ENCODE measurements at regions not wholly inside any gene's neighbourhood (a gene's known extent, or its start where the extent isn't known, plus 50 kb on each side); places are given as distances from the start of the nearest gene placed in this dataset.

DNA sequence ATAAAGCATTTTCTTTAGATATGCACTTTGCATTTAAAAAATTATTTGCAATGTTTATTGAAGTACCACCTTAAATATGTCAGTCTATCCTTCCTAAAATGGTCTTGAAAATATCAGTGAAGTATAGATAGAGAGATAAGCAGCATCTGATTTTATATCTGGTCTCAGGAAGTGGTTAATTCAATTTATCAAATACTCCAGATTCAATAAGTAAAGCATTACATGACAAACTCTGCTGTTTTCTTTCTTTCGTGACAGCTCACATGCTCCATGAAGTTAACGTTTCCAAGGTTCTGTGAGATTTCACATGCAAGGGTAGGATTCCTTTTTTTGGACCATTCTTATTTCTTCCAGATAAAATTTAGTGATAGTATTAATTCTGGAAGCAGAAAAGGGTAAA lies 775.4 kb upstream of the ROBO1 start:
- no peaks in the 10 kb centered on the region for H3K27me3 Mint-ChIP-seq
- H3K4me3 Mint-ChIP-seq, result no peak overlapping the region
- ATAC-seq (ENCODE audit: low read depth), result no peak
- H3K27ac Mint-ChIP-seq, result no peak overlapping the region
- H3K4me1 Mint-ChIP-seq, result no peaks in the 10 kb centered on the region
- DNase-seq (ENCODE audit: low spot score in 2 of 2), result no peak
- peaks cover 2% of the 10 kb centered on the region for H3K9me3 Mint-ChIP-seq
- H3K36me3 Mint-ChIP-seq, result no peaks in the 10 kb centered on the region

DNA sequence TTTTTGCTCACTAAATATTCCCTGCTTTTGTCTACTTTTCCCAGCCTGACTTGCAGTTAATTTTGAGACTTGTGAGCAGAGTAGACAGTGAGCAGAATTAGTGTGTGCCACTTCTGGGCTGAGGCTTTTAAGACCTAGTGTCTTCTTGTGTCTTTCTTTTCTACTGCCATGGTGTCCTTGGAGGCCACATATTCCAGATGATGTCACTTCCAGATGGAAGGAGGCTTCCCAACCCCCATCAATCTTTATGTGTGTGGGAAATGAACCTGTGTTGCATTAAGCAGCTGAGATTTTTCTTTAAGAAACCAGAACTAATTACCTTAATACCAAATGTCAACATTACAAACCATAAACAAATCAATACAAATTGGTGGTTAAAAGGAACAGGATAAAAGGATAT lies 774.7 kb upstream of the ROBO1 start:
- Mint-ChIP-seq H3K4me3 (no peak overlapping the region), H3K9me3 (peaks cover 2% of the 10 kb centered on the region), H3K36me3 (no peaks in the 10 kb centered on the region), H3K27me3 (no peaks in the 10 kb centered on the region), H3K4me1 (no peaks in the 10 kb centered on the region), H3K27ac (no peak overlapping the region)
- no peak for DNase-seq (ENCODE audit: low spot score in 2 of 2)
- ATAC-seq (ENCODE audit: low read depth), result no peak

GRCh38 chr3:80537680-80538079 lies 769.9 kb upstream of the ROBO1 start:
- Mint-ChIP-seq H3K27ac (no peak overlapping the region), H3K4me3 (no peak overlapping the region)
- no peak for ATAC-seq (ENCODE audit: low read depth)

GRCh38 chr3:80535286-80535685 lies 767.5 kb upstream of the ROBO1 start:
- H3K9me3 Mint-ChIP-seq, result peaks cover 2% of the 10 kb centered on the region

More at GRCh38 chr3:80537680-80538079, 769.9 kb upstream of the ROBO1 start:
- DNase-seq (ENCODE audit: low spot score in 2 of 2), result no peak
- Mint-ChIP-seq H3K36me3 (no peaks in the 10 kb centered on the region), H3K27me3 (no peaks in the 10 kb centered on the region), H3K9me3 (peaks cover 2% of the 10 kb centered on the region), H3K4me1 (no peaks in the 10 kb centered on the region)

DNA sequence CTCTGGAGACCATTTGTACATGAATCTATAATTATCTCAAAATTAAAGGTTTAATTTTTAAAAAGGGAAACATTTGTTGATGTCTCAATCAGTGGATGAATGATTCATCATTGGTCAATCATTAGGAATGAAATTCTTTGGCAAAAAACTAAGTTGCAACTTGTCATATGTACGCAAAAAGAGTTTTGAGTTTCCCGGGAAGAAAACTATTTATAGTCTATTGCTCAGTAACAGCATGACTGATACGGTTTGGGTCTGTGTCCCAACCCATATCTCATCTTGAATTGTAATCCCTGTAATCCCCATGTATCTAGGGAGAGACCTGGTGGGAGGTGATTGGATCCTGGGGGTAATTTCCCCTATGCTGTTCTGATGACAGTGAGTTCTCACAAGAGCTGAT lies 765.8 kb upstream of the ROBO1 start:
- no peak for ATAC-seq (ENCODE audit: low read depth)
- Mint-ChIP-seq H3K4me1 (no peaks in the 10 kb centered on the region), H3K9me3 (no peaks in the 10 kb centered on the region), H3K36me3 (no peaks in the 10 kb centered on the region), H3K27me3 (no peaks in the 10 kb centered on the region), H3K4me3 (no peak overlapping the region), H3K27ac (no peak overlapping the region)
- no peak for DNase-seq (ENCODE audit: low spot score in 2 of 2)

More at GRCh38 chr3:80535286-80535685, 767.5 kb upstream of the ROBO1 start:
- no peak overlapping the region for H3K27ac Mint-ChIP-seq
- ATAC-seq (ENCODE audit: low read depth), result no peak
- H3K27me3 Mint-ChIP-seq, result no peaks in the 10 kb centered on the region
- no peaks in the 10 kb centered on the region for H3K4me1 Mint-ChIP-seq
- H3K36me3 Mint-ChIP-seq, result no peaks in the 10 kb centered on the region
- H3K4me3 Mint-ChIP-seq, result no peak overlapping the region
- no peak for DNase-seq (ENCODE audit: low spot score in 2 of 2)

DNA sequence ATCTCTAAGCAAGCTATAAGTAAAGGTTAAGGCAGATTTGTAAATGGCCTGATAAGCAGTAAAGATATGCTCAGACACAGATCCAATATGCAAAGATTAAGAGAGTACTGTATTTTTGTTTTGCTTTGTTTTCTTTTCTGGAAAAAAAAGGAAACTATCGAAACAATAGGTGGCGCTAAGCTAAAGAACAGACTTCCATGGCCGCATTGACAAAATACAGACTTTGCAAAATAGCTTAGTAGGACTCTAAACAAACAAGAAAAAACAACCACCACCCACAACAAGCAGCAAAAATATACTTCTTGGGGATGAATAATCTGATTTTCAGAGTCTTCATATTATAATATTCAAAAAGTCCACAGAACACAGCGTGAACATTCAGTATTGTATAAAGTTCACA lies 758.4 kb upstream of the ROBO1 start:
- Mint-ChIP-seq H3K27me3 (no peaks in the 10 kb centered on the region), H3K36me3 (no peaks in the 10 kb centered on the region), H3K4me3 (no peak overlapping the region), H3K27ac (no peak overlapping the region), H3K4me1 (no peaks in the 10 kb centered on the region), H3K9me3 (peaks cover 5% of the 10 kb centered on the region)
- DNase-seq (ENCODE audit: low spot score in 2 of 2) (no peak), ATAC-seq (ENCODE audit: low read depth) (no peak)

- DNase-seq (ENCODE audit: low spot score in 2 of 2), result no peak
- ATAC-seq (ENCODE audit: low read depth), result no peak
- H3K9me3 Mint-ChIP-seq, result peaks cover 3% of the 10 kb centered on the region
- no peaks in the 10 kb centered on the region for H3K36me3 Mint-ChIP-seq
- no peak overlapping the region for H3K27ac Mint-ChIP-seq
- H3K27me3 Mint-ChIP-seq, result no peaks in the 10 kb centered on the region
- no peaks in the 10 kb centered on the region for H3K4me1 Mint-ChIP-seq
- no peak overlapping the region for H3K4me3 Mint-ChIP-seq
These were observed 753.3 kb upstream of the ROBO1 start for GRCh38 chr3:80521081-80521480.

- ATAC-seq (ENCODE audit: low read depth), result no peak
- no peaks in the 10 kb centered on the region for H3K4me1 Mint-ChIP-seq
- H3K36me3 Mint-ChIP-seq, result no peaks in the 10 kb centered on the region
These were observed 751.6 kb upstream of the ROBO1 start for GRCh38 chr3:80519436-80519835.

DNA sequence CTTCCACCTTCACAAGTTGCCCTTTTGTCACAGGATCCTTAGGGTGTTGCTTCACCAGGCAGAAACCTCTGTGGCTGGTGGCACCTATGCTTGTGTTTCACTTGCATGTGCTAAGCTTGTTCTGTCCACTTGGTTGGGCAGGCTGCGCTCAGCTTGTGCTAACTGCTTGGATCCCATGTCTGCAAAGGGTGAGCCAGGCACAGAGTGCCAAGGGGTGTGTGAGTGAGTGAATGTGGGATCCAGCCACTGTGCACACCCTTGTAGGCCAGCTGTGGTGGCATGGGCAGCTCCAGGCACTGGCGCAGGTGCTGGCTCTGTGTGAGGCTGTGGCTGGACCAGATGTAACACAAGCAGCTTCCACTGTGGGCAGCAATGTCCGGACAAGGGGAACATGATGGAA lies 728.7 kb upstream of the ROBO1 start:
- Mint-ChIP-seq H3K9me3 (peaks cover 5% of the 10 kb centered on the region), H3K27me3 (no peaks in the 10 kb centered on the region), H3K4me1 (no peaks in the 10 kb centered on the region), H3K4me3 (no peak overlapping the region), H3K36me3 (no peaks in the 10 kb centered on the region), H3K27ac (no peak overlapping the region)
- no peak for DNase-seq (ENCODE audit: low spot score in 2 of 2)
- ATAC-seq (ENCODE audit: low read depth), result no peak

More at GRCh38 chr3:80519436-80519835, 751.6 kb upstream of the ROBO1 start:
- Mint-ChIP-seq H3K9me3 (peaks cover 1% of the 10 kb centered on the region), H3K27ac (no peak overlapping the region), H3K4me3 (no peak overlapping the region), H3K27me3 (no peaks in the 10 kb centered on the region)
- DNase-seq (ENCODE audit: low spot score in 2 of 2), result no peak

GRCh38 chr3:80492162-80492561 lies 724.4 kb upstream of the ROBO1 start:
- no peak overlapping the region for H3K27ac Mint-ChIP-seq
- ATAC-seq (ENCODE audit: low read depth) (no peak), DNase-seq (ENCODE audit: low spot score in 2 of 2) (no peak)
- H3K9me3 Mint-ChIP-seq, result peaks cover 6% of the 10 kb centered on the region
- H3K4me3 Mint-ChIP-seq, result no peak overlapping the region
- no peaks in the 10 kb centered on the region for H3K4me1 Mint-ChIP-seq
- no peaks in the 10 kb centered on the region for H3K27me3 Mint-ChIP-seq
- H3K36me3 Mint-ChIP-seq, result no peaks in the 10 kb centered on the region

DNA sequence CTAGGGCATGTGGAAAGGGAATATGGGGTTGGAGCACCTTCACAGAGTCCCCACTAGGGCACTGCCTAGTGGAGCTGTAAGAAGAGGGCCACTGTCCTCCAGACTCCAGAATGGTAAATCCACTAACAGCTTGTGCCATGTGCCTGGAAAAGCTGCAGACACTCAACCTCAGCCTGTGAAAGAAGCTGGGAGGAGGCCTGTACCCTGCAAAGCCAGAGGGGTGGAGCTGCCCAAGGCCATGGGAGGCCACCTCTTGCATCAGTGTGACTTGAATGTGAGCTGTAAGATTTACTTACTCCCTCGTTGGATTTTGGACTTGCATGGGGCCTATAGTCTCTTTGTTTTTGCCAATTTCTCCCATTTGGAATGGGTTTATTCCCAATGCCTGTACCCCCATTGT lies 705.2 kb upstream of the ROBO1 start:
- H3K27me3 Mint-ChIP-seq, result no peaks in the 10 kb centered on the region
- H3K4me1 Mint-ChIP-seq, result no peaks in the 10 kb centered on the region
- DNase-seq (ENCODE audit: low spot score in 2 of 2) (no peak), ATAC-seq (ENCODE audit: low read depth) (no peak)
- no peaks in the 10 kb centered on the region for H3K9me3 Mint-ChIP-seq
- no peak overlapping the region for H3K27ac Mint-ChIP-seq
- H3K4me3 Mint-ChIP-seq, result no peak overlapping the region
- H3K36me3 Mint-ChIP-seq, result no peaks in the 10 kb centered on the region

- ATAC-seq (ENCODE audit: low read depth) (no peak), DNase-seq (ENCODE audit: low spot score in 2 of 2) (no peak)
- Mint-ChIP-seq H3K4me1 (no peaks in the 10 kb centered on the region), H3K36me3 (no peaks in the 10 kb centered on the region), H3K27ac (no peak overlapping the region), H3K9me3 (no peaks in the 10 kb centered on the region), H3K4me3 (no peak overlapping the region), H3K27me3 (no peaks in the 10 kb centered on the region)
These were observed 704.7 kb upstream of the ROBO1 start for GRCh38 chr3:80472459-80472858.

- no peaks in the 10 kb centered on the region for H3K4me1 Mint-ChIP-seq
- ATAC-seq (ENCODE audit: low read depth), result no peak
- no peak overlapping the region for H3K27ac Mint-ChIP-seq
- no peaks in the 10 kb centered on the region for H3K27me3 Mint-ChIP-seq
- DNase-seq (ENCODE audit: low spot score in 2 of 2), result no peak
- H3K9me3 Mint-ChIP-seq, result no peaks in the 10 kb centered on the region
- H3K4me3 Mint-ChIP-seq, result no peak overlapping the region
- H3K36me3 Mint-ChIP-seq, result no peaks in the 10 kb centered on the region
These were observed 702.6 kb upstream of the ROBO1 start for GRCh38 chr3:80470433-80470832.

- no peaks in the 10 kb centered on the region for H3K27me3 Mint-ChIP-seq
- peaks cover 7% of the 10 kb centered on the region for H3K9me3 Mint-ChIP-seq
- no peak overlapping the region for H3K27ac Mint-ChIP-seq
- DNase-seq (ENCODE audit: low spot score in 2 of 2), result no peak
- H3K4me1 Mint-ChIP-seq, result no peaks in the 10 kb centered on the region
- no peaks in the 10 kb centered on the region for H3K36me3 Mint-ChIP-seq
- ATAC-seq (ENCODE audit: low read depth), result no peak
- H3K4me3 Mint-ChIP-seq, result no peak overlapping the region
These were observed 697.9 kb upstream of the ROBO1 start for GRCh38 chr3:80465746-80466145.

- Mint-ChIP-seq H3K27ac (no peak overlapping the region), H3K27me3 (no peaks in the 10 kb centered on the region), H3K4me3 (no peak overlapping the region), H3K9me3 (no peaks in the 10 kb centered on the region), H3K4me1 (no peaks in the 10 kb centered on the region), H3K36me3 (no peaks in the 10 kb centered on the region)
- ATAC-seq (ENCODE audit: low read depth) (no peak), DNase-seq (ENCODE audit: low spot score in 2 of 2) (no peak)
These were observed 683.6 kb upstream of the ROBO1 start for GRCh38 chr3:80451393-80451792.

- no peaks in the 10 kb centered on the region for H3K9me3 Mint-ChIP-seq
- no peaks in the 10 kb centered on the region for H3K4me1 Mint-ChIP-seq
- no peaks in the 10 kb centered on the region for H3K36me3 Mint-ChIP-seq
- H3K4me3 Mint-ChIP-seq, result no peak overlapping the region
- H3K27ac Mint-ChIP-seq, result no peak overlapping the region
- DNase-seq (ENCODE audit: low spot score in 2 of 2) (no peak), ATAC-seq (ENCODE audit: low read depth) (no peak)
- H3K27me3 Mint-ChIP-seq, result no peaks in the 10 kb centered on the region
These were observed 677.8 kb upstream of the ROBO1 start for GRCh38 chr3:80445641-80446040.
